PFSK-1 (cell line): ENCODE measurements at regions not wholly inside any gene's neighbourhood (a gene's known extent, or its start where the extent isn't known, plus 50 kb on each side); places are given as distances from the start of the nearest gene placed in this dataset.

Experiments used
- FOXP2 ChIP-seq: optimal IDR thresholded peaks from 2 replicates; pipeline ENCODE3; 2011; ENCODE audit warnings: borderline replicate concordance, control low read depth, inconsistent platforms; ENCODE audit not compliant: insufficient read depth; ENCODE audit errors: extremely low read length, extremely low read depth
- POLR2AphosphoS5 ChIP-seq: IDR thresholded peaks from 2 replicates; pipeline ENCODE4 v1.6.1; 2012; ENCODE audit warnings: low read depth, mild to moderate bottlenecking, control low read depth, low read length, moderate library complexity
- REST ChIP-seq, 2 experiments: IDR thresholded peaks; 2 replicates each; pipeline versions ENCODE4 v1.6.1 to v1.8.0; 2011 to 2012; ENCODE audit warnings: low read depth in 2 of 2, low read length in 2 of 2, control low read depth in 1 of 2, inconsistent platforms in 1 of 2, mild to moderate bottlenecking in 1 of 2, moderate library complexity in 1 of 2; ENCODE audit not compliant: insufficient read depth in 1 of 2
- SIN3A ChIP-seq: IDR thresholded peaks from 2 replicates; pipeline ENCODE4 v1.6.1; 2012; ENCODE audit warnings: mild to moderate bottlenecking, low read length, moderate library complexity, borderline replicate concordance; ENCODE audit not compliant: insufficient read depth
- TAF1 ChIP-seq: IDR thresholded peaks from 2 replicates; pipeline ENCODE4 v1.6.1; 2012; ENCODE audit warnings: low read length, control low read depth, borderline replicate concordance; ENCODE audit not compliant: insufficient read depth

GRCh38 chr4:159002950-159003349, 99.9 kb upstream of the RAPGEF2 start:
- TF ChIP-seq FOXP2 (no peak), POLR2AphosphoS5 (no peak), REST (IDR thresholded peaks at IDR 0.05; ENCODE audit: insufficient read depth in 1 of 2, low read depth in 2 of 2, low read length in 2 of 2) (no peak), SIN3A (no peak), TAF1 (no peak)

GRCh38 chr4:159003420-159004253, 99.2 kb upstream of the RAPGEF2 start:
- TF ChIP-seq POLR2AphosphoS5: no peak
- TF ChIP-seq TAF1: peak; percentile 48; the same call in 1 of the 2 replicates

GRCh38 chr4:159006202-159006601, 96.7 kb upstream of the RAPGEF2 start:
- TF ChIP-seq POLR2AphosphoS5 (no peak), FOXP2 (no peak)

- TF ChIP-seq REST (IDR thresholded peaks at IDR 0.05; ENCODE audit: insufficient read depth in 1 of 2, low read depth in 2 of 2, low read length in 2 of 2) (no peak), TAF1 (no peak), SIN3A (no peak), POLR2AphosphoS5 (no peak), FOXP2 (no peak)
These were observed 94.2 kb upstream of the RAPGEF2 start for GRCh38 chr4:159008671-159009070.

GRCh38 chr4:159009521-159009920, 93.4 kb upstream of the RAPGEF2 start:
- TF ChIP-seq POLR2AphosphoS5 (no peak), TAF1 (no peak), REST (IDR thresholded peaks at IDR 0.05; ENCODE audit: insufficient read depth in 1 of 2, low read depth in 2 of 2, low read length in 2 of 2) (no peak), FOXP2 (no peak), SIN3A (no peak)

- no peak for TF ChIP-seq FOXP2
- TF ChIP-seq REST (IDR thresholded peaks at IDR 0.05; ENCODE audit: insufficient read depth in 1 of 2, low read depth in 2 of 2, low read length in 2 of 2): no peak
- TF ChIP-seq SIN3A: no peak
- no peak for TF ChIP-seq TAF1
- TF ChIP-seq POLR2AphosphoS5: no peak
These were observed 92.8 kb upstream of the RAPGEF2 start for GRCh38 chr4:159010100-159010499.
